HUES6 (cell line): ENCODE measurements at regions not wholly inside any gene's neighbourhood (a gene's known extent, or its start where the extent isn't known, plus 50 kb on each side); places are given as distances from the start of the nearest gene placed in this dataset.

Source experiments
- H3K27ac ChIP-seq: 2 replicates; pipeline ENCODE4 v1.7.0; 2013; ENCODE audit warnings: low read depth, mild to moderate bottlenecking, low read length, inconsistent platforms
- H3K27me3 ChIP-seq: 2 replicates; pipeline ENCODE4 v1.6.1; 2013; ENCODE audit warnings: low read length; ENCODE audit not compliant: control insufficient read depth, insufficient read depth
- H3K36me3 ChIP-seq: 2 replicates; pipeline ENCODE4 v1.6.1; 2013; ENCODE audit warnings: low read length; ENCODE audit not compliant: control insufficient read depth, insufficient read depth
- H3K4me1 ChIP-seq: 2 replicates; pipeline ENCODE4 v1.6.1; 2013; ENCODE audit warnings: low read length; ENCODE audit not compliant: control insufficient read depth, insufficient read depth
- H3K4me3 ChIP-seq: 2 replicates; pipeline ENCODE4 v1.5.1; 2013; ENCODE audit warnings: low read depth, low read length
- H3K9ac ChIP-seq: one replicate; pipeline ENCODE4 v1.6.1; 2013; ENCODE audit warnings: mild to moderate bottlenecking, low read length
- H3K9me3 ChIP-seq: 2 replicates; pipeline ENCODE4 v1.6.1; 2013; ENCODE audit warnings: low read depth, low read length; ENCODE audit not compliant: control insufficient read depth, insufficient read depth

- no peaks in the 10 kb centered on the region for H3K27me3 ChIP-seq
- no peaks in the 10 kb centered on the region for H3K9me3 ChIP-seq
- H3K4me3 ChIP-seq: no peak overlapping the region
- H3K27ac ChIP-seq: no peak overlapping the region
- no peaks in the 10 kb centered on the region for H3K4me1 ChIP-seq
- H3K36me3 ChIP-seq: no peaks in the 10 kb centered on the region
- H3K9ac ChIP-seq: no peak overlapping the region
Measured at GRCh38 chr20:22274330-22274729, 310.0 kb downstream of the FOXA2 start.

- no peak overlapping the region for H3K27ac ChIP-seq
- peaks cover 2% of the 10 kb centered on the region; the same call in 1 of the 2 replicates for H3K27me3 ChIP-seq
- no peak overlapping the region for H3K9ac ChIP-seq
- no peaks in the 10 kb centered on the region for H3K4me1 ChIP-seq
- no peak overlapping the region for H3K4me3 ChIP-seq
- H3K9me3 ChIP-seq: no peaks in the 10 kb centered on the region
- H3K36me3 ChIP-seq: no peaks in the 10 kb centered on the region
Measured at GRCh38 chr20:22268675-22269074, 315.7 kb downstream of the FOXA2 start.

- H3K9me3 ChIP-seq: no peaks in the 10 kb centered on the region
- no peaks in the 10 kb centered on the region for H3K4me1 ChIP-seq
- H3K36me3 ChIP-seq: no peaks in the 10 kb centered on the region
- H3K4me3 ChIP-seq: no peak overlapping the region
- H3K27me3 ChIP-seq: peaks cover 8% of the 10 kb centered on the region; the same call in 1 of the 2 replicates
- no peak overlapping the region for H3K27ac ChIP-seq
- no peak overlapping the region for H3K9ac ChIP-seq
Measured at GRCh38 chr20:22264917-22265316, 319.5 kb downstream of the FOXA2 start.

GRCh38 chr20:22260506-22260905 lies 323.9 kb downstream of the FOXA2 start:
- H3K9ac ChIP-seq: no peak overlapping the region
- no peaks in the 10 kb centered on the region for H3K4me1 ChIP-seq
- H3K36me3 ChIP-seq: no peaks in the 10 kb centered on the region
- 0 out of 2 replicates have a peak, but pooled peaks cover 2% of the 10 kb centered on the region for H3K9me3 ChIP-seq
- peaks cover 6% of the 10 kb centered on the region; the same call in 1 of the 2 replicates for H3K27me3 ChIP-seq
- H3K27ac ChIP-seq: no peak overlapping the region
- no peak overlapping the region for H3K4me3 ChIP-seq

- Histone ChIP-seq H3K4me1 (no peaks in the 10 kb centered on the region), H3K36me3 (no peaks in the 10 kb centered on the region), H3K27ac (no peak overlapping the region), H3K9ac (no peak overlapping the region), H3K27me3 (peaks cover 3% of the 10 kb centered on the region; the same call in 1 of the 2 replicates), H3K9me3 (0 out of 2 replicates have a peak, but pooled peaks cover 2% of the 10 kb centered on the region), H3K4me3 (no peak overlapping the region)
Measured at GRCh38 chr20:22257912-22258311, 326.5 kb downstream of the FOXA2 start.

- no peaks in the 10 kb centered on the region; the same call in 1 of the 2 replicates for H3K27me3 ChIP-seq
- H3K27ac ChIP-seq: no peak overlapping the region
- peaks cover 3% of the 10 kb centered on the region; the same call in 1 of the 2 replicates for H3K4me1 ChIP-seq
- H3K9me3 ChIP-seq: no peaks in the 10 kb centered on the region
- H3K4me3 ChIP-seq: no peak overlapping the region
- no peak overlapping the region for H3K9ac ChIP-seq
- H3K36me3 ChIP-seq: no peaks in the 10 kb centered on the region
Measured at GRCh38 chr20:22248051-22248667, 336.2 kb downstream of the FOXA2 start.

GRCh38 chr20:22245139-22245538 lies 339.2 kb downstream of the FOXA2 start:
- Histone ChIP-seq H3K4me1 (peaks cover 1% of the 10 kb centered on the region; the same call in 1 of the 2 replicates), H3K27ac (no peak overlapping the region), H3K9me3 (no peaks in the 10 kb centered on the region), H3K27me3 (no peaks in the 10 kb centered on the region), H3K36me3 (no peaks in the 10 kb centered on the region), H3K9ac (no peak overlapping the region), H3K4me3 (no peak overlapping the region)

GRCh38 chr20:22243067-22243466 lies 341.3 kb downstream of the FOXA2 start:
- H3K4me1 ChIP-seq: no peaks in the 10 kb centered on the region
- no peak overlapping the region for H3K4me3 ChIP-seq
- H3K27ac ChIP-seq: no peak overlapping the region
- no peaks in the 10 kb centered on the region for H3K9me3 ChIP-seq
- no peaks in the 10 kb centered on the region for H3K36me3 ChIP-seq
- H3K27me3 ChIP-seq: no peaks in the 10 kb centered on the region
- H3K9ac ChIP-seq: no peak overlapping the region

GRCh38 chr20:22241609-22242008 lies 342.8 kb downstream of the FOXA2 start:
- no peaks in the 10 kb centered on the region; the same call in 1 of the 2 replicates for H3K27me3 ChIP-seq
- H3K27ac ChIP-seq: no peak overlapping the region
- no peaks in the 10 kb centered on the region for H3K36me3 ChIP-seq
- no peak overlapping the region for H3K4me3 ChIP-seq
- no peak overlapping the region for H3K9ac ChIP-seq
- no peaks in the 10 kb centered on the region for H3K9me3 ChIP-seq
- H3K4me1 ChIP-seq: no peaks in the 10 kb centered on the region

GRCh38 chr20:22232923-22233322 lies 351.4 kb downstream of the FOXA2 start:
- H3K9me3 ChIP-seq: no peaks in the 10 kb centered on the region
- H3K4me1 ChIP-seq: peaks cover 17% of the 10 kb centered on the region; the same call in 1 of the 2 replicates
- no peak overlapping the region for H3K27ac ChIP-seq
- no peak overlapping the region for H3K9ac ChIP-seq
- H3K27me3 ChIP-seq: no peaks in the 10 kb centered on the region; the same call in 1 of the 2 replicates
- no peaks in the 10 kb centered on the region for H3K36me3 ChIP-seq
- no peak overlapping the region for H3K4me3 ChIP-seq

GRCh38 chr20:22232473-22232872 lies 351.9 kb downstream of the FOXA2 start:
- Histone ChIP-seq H3K9me3 (no peaks in the 10 kb centered on the region), H3K27ac (no peak overlapping the region), H3K27me3 (no peaks in the 10 kb centered on the region; the same call in 1 of the 2 replicates), H3K36me3 (no peaks in the 10 kb centered on the region), H3K4me3 (no peak overlapping the region), H3K9ac (no peak overlapping the region), H3K4me1 (peaks cover 17% of the 10 kb centered on the region; the same call in 1 of the 2 replicates)
